Caki2 (cell line): ENCODE measurements at regions not wholly inside any gene's neighbourhood (a gene's known extent, or its start where the extent isn't known, plus 50 kb on each side); places are given as distances from the start of the nearest gene placed in this dataset.
A peak's percentile ranks its signal among the peaks of the same experiment; 100 is the strongest.
"Not testable (repeated sequence)": the region's sequence is repeated elsewhere in the genome, so short reads cannot be mapped to it uniquely, and the experiment has no call there.

Source experiments
- DNase-seq: peaks from one replicate; pipeline ENCODE4 v3.0.0-alpha.2; 2015; ENCODE audit warnings: low read depth
- in situ Hi-C: cut with HindIII; loops from 2 replicates; pipeline ENCODE4 v1.10.0; 2016; ENCODE audit warnings: low sequenced_read_pairs, low pct_unique_long_range_greater_than_20kb, mixed read lengths

GRCh38 chr17:45554479-45554878 lies 64.0 kb upstream of the PLEKHM1 start:
- DNase-seq, in situ Hi-C loops: not testable (repeated sequence)

DNA sequence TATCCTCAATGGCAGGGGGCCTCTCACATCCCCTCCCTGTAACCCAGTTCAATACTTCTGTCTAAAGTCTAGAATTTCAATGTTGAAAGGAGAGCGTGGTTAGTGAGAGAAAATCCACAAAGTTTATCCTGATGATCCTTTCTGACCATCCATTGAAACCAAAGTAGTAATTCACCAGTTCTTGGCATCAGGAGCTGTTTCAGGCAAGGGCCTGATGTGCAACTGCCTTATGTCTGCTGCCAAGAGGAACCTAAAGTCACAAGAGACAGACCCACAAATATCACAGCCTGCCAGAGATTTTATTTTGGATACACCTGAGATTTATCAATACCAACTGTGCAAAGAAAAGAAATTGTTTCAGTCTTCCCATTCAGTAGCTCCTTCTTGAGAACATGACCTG lies 68.3 kb upstream of the PLEKHM1 start:
- DNase-seq, in situ Hi-C loops: not testable (repeated sequence)

GRCh38 chr17:45562868-45563267 lies 72.3 kb upstream of the PLEKHM1 start:
- in situ Hi-C loops, DNase-seq: not testable (repeated sequence)

- DNase-seq, in situ Hi-C loops: not testable (repeated sequence)
These were observed 72.8 kb upstream of the PLEKHM1 start for GRCh38 chr17:45563283-45563682.

DNA sequence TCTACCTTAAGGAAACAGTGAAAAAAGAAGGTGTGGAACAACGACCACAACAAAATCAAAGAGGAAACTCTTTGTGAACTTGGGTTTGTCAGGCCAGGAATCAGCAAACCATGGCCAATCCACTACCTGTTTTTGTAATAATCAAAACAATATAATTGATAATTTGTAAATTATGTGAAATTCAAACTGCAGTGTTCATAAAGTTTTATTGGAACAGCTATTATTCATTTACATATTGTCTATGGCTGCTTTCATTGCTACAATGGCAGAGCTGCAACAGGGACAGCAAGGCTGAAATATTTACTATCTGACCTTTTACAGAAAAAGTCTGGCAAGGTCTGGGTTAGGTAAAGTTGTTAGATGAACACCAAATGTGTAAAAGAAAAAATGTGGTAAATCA lies 77.8 kb upstream of the PLEKHM1 start:
- DNase-seq, in situ Hi-C loops: not testable (repeated sequence)

- DNase-seq, in situ Hi-C loops: not testable (repeated sequence)
These were observed 82.8 kb upstream of the PLEKHM1 start for GRCh38 chr17:45573326-45573725.

- no peak for DNase-seq
- in situ Hi-C loops: no loop called here
These were observed 83.6 kb upstream of the PLEKHM1 start for GRCh38 chr17:45573924-45574770.

DNA sequence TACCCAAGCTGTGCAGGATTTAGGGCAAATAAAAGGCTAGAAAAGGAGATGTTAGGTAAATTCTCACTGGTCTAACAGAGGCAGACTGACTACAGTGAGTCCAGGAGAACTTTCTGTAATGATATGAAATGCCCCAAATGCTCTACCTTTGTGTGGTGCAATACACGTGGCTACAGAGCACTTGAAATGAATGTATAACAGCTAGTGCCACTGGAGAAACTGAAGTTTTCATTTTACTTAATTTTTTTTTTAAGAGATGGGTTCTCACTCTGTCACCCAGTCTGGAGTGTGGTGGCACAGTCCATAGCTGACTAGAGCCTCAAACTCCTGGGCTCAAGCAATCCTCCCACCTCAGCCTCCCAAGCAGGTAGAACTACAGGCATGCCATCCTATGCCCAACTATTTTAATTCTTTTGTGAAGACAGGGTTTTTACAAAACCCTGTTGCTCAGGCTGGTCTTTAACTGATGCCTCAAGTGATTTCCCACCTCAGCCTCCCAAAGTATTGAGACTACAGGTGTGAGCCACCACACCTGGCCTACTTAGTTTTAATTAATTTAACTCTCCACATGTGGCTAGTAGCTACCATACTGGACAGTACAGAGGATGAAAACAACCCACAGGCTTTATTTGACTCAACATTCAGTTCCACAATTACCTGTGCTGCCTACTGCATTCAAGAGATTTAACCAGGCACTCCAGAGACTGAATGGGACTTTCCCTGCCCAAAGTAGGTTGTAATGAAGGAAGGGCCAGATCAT lies 84.8 kb upstream of the PLEKHM1 start:
- DNase-seq: no peak
- in situ Hi-C loops: no loop called here

- in situ Hi-C loops, DNase-seq: not testable (repeated sequence)
These were observed 86.2 kb upstream of the PLEKHM1 start for GRCh38 chr17:45576527-45577307.

DNA sequence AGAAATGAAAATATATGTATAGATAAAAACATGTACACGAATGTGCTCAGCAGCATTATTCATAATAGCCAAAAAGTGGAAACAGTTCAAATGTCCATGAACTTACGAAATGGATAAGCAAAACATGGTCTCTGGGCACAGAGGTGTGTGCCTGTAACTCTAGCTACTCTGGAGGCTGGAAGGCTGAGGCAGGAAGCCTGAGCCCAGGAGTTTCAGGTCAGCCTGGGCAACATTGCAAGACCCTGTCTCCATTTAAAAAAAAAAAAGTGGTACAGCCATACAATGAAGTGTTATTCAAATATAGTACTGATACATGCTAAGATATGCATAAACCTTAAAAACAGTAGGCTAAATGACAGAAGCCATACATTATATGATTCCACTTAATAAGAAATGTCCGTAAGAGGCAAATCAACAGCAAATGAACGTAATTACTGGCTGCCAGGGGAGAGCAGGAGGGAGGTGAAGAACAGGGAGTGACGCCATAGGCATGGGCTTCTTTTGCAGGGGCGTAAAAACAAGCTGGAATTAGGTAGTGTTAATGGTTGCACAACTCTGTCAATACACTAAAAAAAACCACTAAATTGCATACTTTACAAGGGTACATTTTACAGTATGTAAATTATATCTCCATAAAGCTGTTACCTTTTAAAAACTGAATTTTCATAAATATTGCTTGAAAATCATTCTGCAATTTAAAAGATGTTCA lies 87.2 kb upstream of the PLEKHM1 start:
- in situ Hi-C loops: no loop called here
- no peak for DNase-seq

- in situ Hi-C loops: no loop called here
- DNase-seq: no peak
These were observed 88.3 kb upstream of the PLEKHM1 start for GRCh38 chr17:45578516-45579455.

DNA sequence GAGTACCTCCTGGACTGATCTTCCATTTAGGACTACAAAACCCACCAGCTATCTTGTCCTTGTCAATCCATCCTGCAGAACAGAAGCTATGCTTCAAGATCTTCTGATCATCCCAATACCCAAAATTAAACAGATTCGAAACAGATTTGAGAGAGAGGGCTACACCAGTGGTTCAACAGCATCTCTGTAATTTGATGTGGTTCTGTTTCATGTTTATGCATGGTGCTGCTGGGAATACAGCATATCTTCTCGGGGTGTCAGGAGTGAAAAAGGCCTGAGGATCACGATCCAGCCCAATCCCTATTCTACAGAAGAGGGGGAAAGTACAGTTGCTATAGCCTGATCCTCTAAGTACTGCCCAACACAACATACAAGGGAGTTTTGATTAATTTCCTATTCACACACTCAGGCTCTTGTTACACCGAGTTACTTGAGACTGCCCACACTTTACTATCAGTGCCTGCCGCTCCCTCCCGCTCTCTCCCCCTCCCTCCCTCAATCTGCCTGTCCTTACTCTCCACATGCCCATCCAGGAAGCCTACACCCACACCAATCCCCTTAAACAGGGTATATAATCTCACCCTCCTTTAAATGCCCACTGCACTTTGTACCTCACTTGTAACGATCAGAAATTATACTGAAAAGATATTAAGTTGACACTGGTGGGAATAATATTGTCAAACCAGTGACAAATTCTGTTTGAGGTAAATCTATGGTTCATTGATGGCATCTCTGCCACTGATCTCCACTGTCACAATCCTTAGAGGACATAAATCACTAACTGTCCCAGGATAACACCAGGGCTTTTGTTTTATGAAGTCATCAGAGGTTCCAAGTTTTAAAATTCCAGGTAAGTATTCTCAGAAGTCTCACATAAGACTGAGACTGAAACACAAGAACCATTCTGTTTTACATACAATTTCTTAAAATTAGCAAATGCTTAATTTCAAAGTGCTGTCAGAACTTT lies 89.3 kb upstream of the PLEKHM1 start:
- in situ Hi-C loops: no loop called here

GRCh38 chr17:45580924-45581323 lies 90.4 kb upstream of the PLEKHM1 start:
- in situ Hi-C loops: no loop called here
- DNase-seq: no peak

More for the DNA sequence above, 89.3 kb upstream of the PLEKHM1 start:
- DNase-seq: no peak

DNA sequence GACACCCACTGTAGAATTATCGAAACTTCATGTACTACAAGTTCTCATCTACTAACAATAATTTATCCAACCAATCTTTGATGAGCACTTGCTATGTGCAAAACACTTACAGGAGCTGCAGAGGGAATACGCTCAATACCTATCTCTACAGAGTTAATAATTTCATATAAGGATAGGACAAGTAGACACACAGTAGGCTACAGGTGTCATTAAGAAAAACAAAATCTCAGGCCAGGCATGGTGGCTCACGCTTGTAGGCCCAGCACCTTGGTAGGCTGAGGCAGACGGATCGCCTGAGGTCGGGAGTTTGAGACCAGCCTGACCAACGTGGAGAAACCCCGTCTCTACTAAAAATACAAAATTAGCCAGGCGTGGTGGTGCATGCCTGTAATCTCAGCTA lies 91.3 kb upstream of the PLEKHM1 start:
- DNase-seq: no peak
- in situ Hi-C loops: no loop called here

DNA sequence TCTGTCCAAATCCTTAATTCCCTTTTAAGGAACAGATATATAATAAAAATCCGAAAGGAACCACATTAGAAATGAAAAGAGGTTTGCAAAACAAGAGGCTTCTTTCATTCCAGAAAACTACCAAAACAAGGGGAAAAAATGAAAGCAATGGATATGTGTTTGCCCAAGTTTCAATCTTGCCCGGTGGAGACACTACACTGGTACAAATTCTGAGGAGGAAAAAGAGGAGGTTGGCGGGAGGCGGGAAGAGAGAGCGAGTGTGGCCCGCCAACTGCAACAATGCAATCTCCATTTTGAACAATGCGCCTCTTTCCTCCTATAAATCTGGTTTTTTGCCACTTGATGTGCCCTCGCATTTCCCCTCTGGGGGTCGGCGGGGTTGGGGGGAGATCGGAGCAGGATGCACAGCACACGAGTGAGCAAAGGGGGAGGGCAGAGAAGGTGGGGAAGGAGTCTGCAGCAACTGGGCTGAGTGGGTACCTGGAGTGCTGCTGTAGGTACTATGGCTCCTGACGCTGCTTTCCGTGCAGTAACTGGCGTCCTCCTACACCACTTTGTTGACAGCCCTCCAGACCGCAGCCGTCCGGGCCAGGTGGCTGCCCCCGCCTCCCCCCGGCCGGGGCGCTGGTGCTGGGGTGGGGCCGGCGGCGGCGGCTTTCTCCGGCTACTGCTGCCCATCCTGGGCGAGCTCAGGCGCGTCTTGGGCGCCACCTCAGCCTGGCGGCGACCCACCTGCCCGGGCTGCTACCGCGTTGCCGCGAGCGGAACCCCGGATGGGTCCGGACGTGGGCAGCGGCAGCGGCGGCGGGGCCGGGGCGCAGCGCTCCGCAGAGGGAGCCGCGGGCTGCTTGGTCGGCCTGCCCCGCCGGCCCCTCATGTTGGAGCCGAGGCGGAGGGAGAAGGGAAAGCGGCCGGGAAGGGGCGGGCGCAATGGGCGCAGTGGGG lies 93.8 kb upstream of the PLEKHM1 start:
- in situ Hi-C loops: no loop called here
- DNase-seq: peak; percentile 81
